DND-41 (cell line): ENCODE measurements at regions not wholly inside any gene's neighbourhood (a gene's known extent, or its start where the extent isn't known, plus 50 kb on each side); places are given as distances from the start of the nearest gene placed in this dataset.
"Not testable (repeated sequence)": the region's sequence is repeated elsewhere in the genome, so short reads cannot be mapped to it uniquely, and the experiment has no call there.

Source experiments
- ATAC-seq: fragments of 200-7000 bp; cut with Tn5 transposase; 3 replicates; pipeline ENCODE4 v1.9.1; 2021; ENCODE audit warnings: low read depth; ENCODE audit not compliant: insufficient read depth
- DNase-seq: peaks from one replicate; pipeline ENCODE4 v3.0.0-alpha.2; 2020
- H2AFZ ChIP-seq: 2 replicates; pipeline ENCODE4 v1.6.0; 2012; ENCODE audit warnings: low read depth, low read length
- H3K27ac ChIP-seq: 2 replicates; pipeline ENCODE4 v1.5.1; 2012; ENCODE audit warnings: low read length, inconsistent platforms
- H3K27me3 ChIP-seq: fragments of 200-600 bp; sonication (generic); 2 replicates; pipeline ENCODE4 v1.6.0; 2012; ENCODE audit warnings: low read length, mild to moderate bottlenecking, inconsistent platforms; ENCODE audit not compliant: insufficient read depth, poor library complexity
- H3K36me3 ChIP-seq: 2 replicates; pipeline ENCODE4 v1.5.1; 2012; ENCODE audit warnings: low read length, inconsistent platforms; ENCODE audit not compliant: insufficient read depth
- H3K4me1 ChIP-seq: 2 replicates; pipeline ENCODE4 v1.5.1; 2012; ENCODE audit warnings: mild to moderate bottlenecking, low read length; ENCODE audit not compliant: insufficient read depth
- H3K4me2 ChIP-seq: 2 replicates; pipeline ENCODE4 v1.6.0; 2012; ENCODE audit warnings: mild to moderate bottlenecking, moderate library complexity, low read length, inconsistent platforms; ENCODE audit not compliant: insufficient read depth
- H3K4me3 ChIP-seq, 2 experiments: fragments of 200-600 bp in 1 of 2; shearing (Covaris generic) in 1 of 2; 2 replicates each; pipeline ENCODE4 v1.5.1; 2012 to 2016; ENCODE audit warnings: inconsistent platforms in 2 of 2, low read length in 2 of 2, mild to moderate bottlenecking in 2 of 2, low read depth in 1 of 2, moderate library complexity in 1 of 2
- H3K79me2 ChIP-seq: 2 replicates; pipeline ENCODE4 v1.6.0; 2012; ENCODE audit warnings: low read length, inconsistent platforms; ENCODE audit not compliant: insufficient read depth
- H3K9ac ChIP-seq: 2 replicates; pipeline ENCODE4 v1.6.0; 2012; ENCODE audit warnings: low read depth, mild to moderate bottlenecking, inconsistent platforms, low read length, moderate library complexity
- H3K9me3 ChIP-seq: 2 replicates; pipeline ENCODE4 v1.5.1; 2012; ENCODE audit warnings: low read length, moderate library complexity, mild to moderate bottlenecking, inconsistent platforms; ENCODE audit not compliant: insufficient read depth, severe bottlenecking
- H4K20me1 ChIP-seq: 2 replicates; pipeline ENCODE4 v1.6.0; 2012; ENCODE audit warnings: low read length; ENCODE audit not compliant: insufficient read depth
- CTCF ChIP-seq: IDR thresholded peaks from 2 replicates; pipeline ENCODE4 v1.5.1; 2012; ENCODE audit warnings: borderline replicate concordance, low read length, moderate library complexity, mild to moderate bottlenecking; ENCODE audit not compliant: poor library complexity, severe bottlenecking; ENCODE audit errors: extremely low read depth
- EZH2 ChIP-seq: IDR thresholded peaks from 3 replicates; pipeline ENCODE4 v1.6.1; 2012; ENCODE audit warnings: borderline replicate concordance, low read depth, mild to moderate bottlenecking, moderate library complexity, low read length, inconsistent platforms; ENCODE audit not compliant: severe bottlenecking

GRCh38 chr4:128682942-128683666 is 126.4 kb upstream of the JADE1 start:
- Histone ChIP-seq H3K27ac (no peak overlapping the region), H3K79me2 (no peaks in the 10 kb centered on the region)

GRCh38 chr4:128676095-128676494 is 133.4 kb upstream of the JADE1 start:
- Histone ChIP-seq H3K27ac (no peak overlapping the region), H3K9ac (no peak overlapping the region), H3K9me3 (no peaks in the 10 kb centered on the region), H3K36me3 (no peaks in the 10 kb centered on the region), H3K4me1 (no peaks in the 10 kb centered on the region), H3K27me3 (no peaks in the 10 kb centered on the region), H4K20me1 (no peaks in the 10 kb centered on the region), H2AFZ (no peak overlapping the region), H3K4me3 (no peak overlapping the region), H3K79me2 (no peaks in the 10 kb centered on the region), H3K4me2 (no peak overlapping the region)
- ATAC-seq, result no peak
- no peak for TF ChIP-seq CTCF
- TF ChIP-seq EZH2, result no peak
- DNase-seq, result no peak

More at GRCh38 chr4:128682942-128683666, 126.4 kb upstream of the JADE1 start:
- H3K27me3 ChIP-seq, result no peaks in the 10 kb centered on the region
- no peak for ATAC-seq
- TF ChIP-seq CTCF (no peak), EZH2 (no peak)
- no peak overlapping the region for H3K4me2 ChIP-seq
- no peaks in the 10 kb centered on the region for H4K20me1 ChIP-seq
- no peaks in the 10 kb centered on the region for H3K9me3 ChIP-seq
- H3K4me1 ChIP-seq, result no peaks in the 10 kb centered on the region
- DNase-seq, result no peak
- H2AFZ ChIP-seq, result no peak overlapping the region
- H3K4me3 ChIP-seq, result no peak overlapping the region
- H3K36me3 ChIP-seq, result no peaks in the 10 kb centered on the region
- no peak overlapping the region for H3K9ac ChIP-seq

DNA sequence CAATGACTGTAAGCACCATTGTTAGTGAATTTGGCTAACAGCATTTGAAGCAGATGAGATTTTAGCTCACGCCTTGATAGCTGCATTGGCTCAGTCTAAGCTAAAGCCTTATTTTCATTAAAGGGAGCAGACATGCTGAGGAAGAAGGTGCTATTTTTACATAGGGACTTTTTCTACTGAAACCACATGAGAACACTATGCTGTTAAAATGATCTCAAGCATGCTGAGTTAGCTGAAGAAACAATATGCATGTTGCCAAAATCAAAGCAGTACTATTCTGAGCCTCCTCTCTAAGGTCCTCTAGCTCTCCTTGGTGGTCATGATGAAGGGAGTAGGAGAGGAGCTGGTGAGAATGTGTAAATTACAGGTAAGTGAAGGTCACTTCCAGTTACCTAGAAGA is 134.4 kb upstream of the JADE1 start:
- no peak overlapping the region for H3K27ac ChIP-seq
- TF ChIP-seq EZH2 (no peak), CTCF (no peak)
- no peaks in the 10 kb centered on the region for H3K9me3 ChIP-seq
- ATAC-seq, result no peak
- no peak for DNase-seq
- H3K4me2 ChIP-seq, result no peak overlapping the region
- H3K4me3 ChIP-seq, result no peak overlapping the region
- no peaks in the 10 kb centered on the region for H3K79me2 ChIP-seq
- no peaks in the 10 kb centered on the region for H3K27me3 ChIP-seq
- no peaks in the 10 kb centered on the region for H3K36me3 ChIP-seq
- no peak overlapping the region for H2AFZ ChIP-seq
- H3K9ac ChIP-seq, result no peak overlapping the region
- no peaks in the 10 kb centered on the region for H3K4me1 ChIP-seq
- H4K20me1 ChIP-seq, result no peaks in the 10 kb centered on the region

GRCh38 chr4:128673159-128673558 is 136.3 kb upstream of the JADE1 start:
- H3K36me3 ChIP-seq, H3K9me3 ChIP-seq, H3K79me2 ChIP-seq, H4K20me1 ChIP-seq, H3K27ac ChIP-seq, ATAC-seq, H3K4me3 ChIP-seq, DNase-seq, H2AFZ ChIP-seq, H3K27me3 ChIP-seq, H3K9ac ChIP-seq, H3K4me2 ChIP-seq, H3K4me1 ChIP-seq: not testable (repeated sequence)

- H2AFZ ChIP-seq, H3K27ac ChIP-seq, H3K27me3 ChIP-seq, H3K4me1 ChIP-seq, H3K9me3 ChIP-seq, DNase-seq, H3K36me3 ChIP-seq, H3K9ac ChIP-seq, H3K79me2 ChIP-seq, H3K4me2 ChIP-seq, H3K4me3 ChIP-seq, ATAC-seq, H4K20me1 ChIP-seq: not testable (repeated sequence)
These were observed 136.9 kb upstream of the JADE1 start for GRCh38 chr4:128672596-128672995.
